ENCODE measurements at regions not wholly inside any gene's neighbourhood (a gene's known extent, or its start where the extent isn't known, plus 50 kb on each side); places are given as distances from the start of the nearest gene placed in this dataset.
"Not testable (repeated sequence)": the region's sequence is repeated elsewhere in the genome, so short reads cannot be mapped to it uniquely, and the experiment has no call there.

DNA sequence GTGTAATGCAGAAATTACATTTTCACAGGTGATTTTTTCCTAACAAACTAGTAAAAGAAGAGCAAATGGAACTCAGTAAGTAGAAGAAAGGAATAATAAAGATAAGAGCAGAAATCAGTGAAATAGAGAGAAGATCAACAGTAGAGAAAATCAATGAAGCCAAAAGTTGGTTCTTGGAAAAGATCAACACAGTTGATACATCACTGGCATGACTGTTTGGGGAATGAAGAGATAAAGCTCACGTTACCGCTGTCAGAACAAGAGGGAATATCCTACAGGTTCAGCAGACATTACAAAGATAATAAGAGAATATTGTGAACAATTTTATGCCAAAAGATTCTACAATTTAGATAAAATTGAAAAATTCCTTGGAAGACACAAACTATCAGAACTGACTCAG is 146.4 kb downstream of the ACTR3B start:
- DNase-seq, result no peak

DNA sequence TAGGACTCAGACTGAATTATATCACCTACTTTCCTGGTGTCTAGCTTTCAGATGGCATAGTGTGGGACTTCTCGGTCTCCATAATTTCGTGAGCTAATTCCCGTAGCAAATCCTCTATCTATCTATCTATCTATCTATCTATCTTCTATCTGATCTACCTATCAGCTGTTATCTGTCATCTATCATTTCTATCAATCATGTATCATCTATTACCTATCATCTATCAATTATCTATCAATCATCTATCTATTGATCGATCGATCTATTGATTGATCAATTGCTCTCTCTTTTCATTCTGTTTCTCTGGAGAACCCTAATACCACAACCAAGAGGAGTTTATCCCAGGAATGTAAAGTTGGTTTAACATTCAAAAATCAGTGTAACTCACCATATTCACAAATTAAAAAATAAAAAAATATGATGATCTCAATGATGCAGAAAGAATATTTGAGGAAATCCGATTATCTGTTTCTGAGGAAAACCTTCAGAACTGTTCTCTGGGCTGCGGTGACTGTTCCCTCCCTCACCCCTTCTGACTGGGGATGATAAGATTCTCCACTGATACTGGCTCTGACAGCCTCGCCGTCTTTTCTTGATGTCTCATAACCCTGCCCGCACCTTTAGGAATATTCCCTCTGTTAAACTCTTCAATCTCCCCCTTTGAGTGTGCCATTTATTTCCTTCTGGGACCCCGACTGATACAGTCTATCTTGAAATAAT is 147.7 kb downstream of the ACTR3B start:
- no peak for DNase-seq

DNA sequence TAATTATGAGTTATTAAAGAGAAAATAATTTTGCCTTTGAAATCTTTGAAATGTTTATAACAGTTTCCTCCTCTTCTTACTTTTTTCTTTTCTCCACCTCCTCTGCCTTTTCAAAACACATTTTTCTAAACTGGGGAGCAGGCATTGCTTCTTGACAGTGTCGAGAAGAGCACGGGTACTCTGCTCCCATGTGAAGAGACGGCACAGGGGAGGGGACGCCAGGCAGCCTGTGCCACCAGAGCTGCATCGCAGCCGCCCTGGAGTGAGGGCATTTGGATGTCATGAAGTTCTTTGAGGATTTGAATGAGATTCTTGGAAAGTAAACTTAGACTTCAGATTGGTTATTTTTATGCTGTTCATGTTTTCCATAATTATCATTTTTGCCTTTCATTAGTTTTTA is 149.7 kb downstream of the ACTR3B start:
- no peak for DNase-seq

DNA sequence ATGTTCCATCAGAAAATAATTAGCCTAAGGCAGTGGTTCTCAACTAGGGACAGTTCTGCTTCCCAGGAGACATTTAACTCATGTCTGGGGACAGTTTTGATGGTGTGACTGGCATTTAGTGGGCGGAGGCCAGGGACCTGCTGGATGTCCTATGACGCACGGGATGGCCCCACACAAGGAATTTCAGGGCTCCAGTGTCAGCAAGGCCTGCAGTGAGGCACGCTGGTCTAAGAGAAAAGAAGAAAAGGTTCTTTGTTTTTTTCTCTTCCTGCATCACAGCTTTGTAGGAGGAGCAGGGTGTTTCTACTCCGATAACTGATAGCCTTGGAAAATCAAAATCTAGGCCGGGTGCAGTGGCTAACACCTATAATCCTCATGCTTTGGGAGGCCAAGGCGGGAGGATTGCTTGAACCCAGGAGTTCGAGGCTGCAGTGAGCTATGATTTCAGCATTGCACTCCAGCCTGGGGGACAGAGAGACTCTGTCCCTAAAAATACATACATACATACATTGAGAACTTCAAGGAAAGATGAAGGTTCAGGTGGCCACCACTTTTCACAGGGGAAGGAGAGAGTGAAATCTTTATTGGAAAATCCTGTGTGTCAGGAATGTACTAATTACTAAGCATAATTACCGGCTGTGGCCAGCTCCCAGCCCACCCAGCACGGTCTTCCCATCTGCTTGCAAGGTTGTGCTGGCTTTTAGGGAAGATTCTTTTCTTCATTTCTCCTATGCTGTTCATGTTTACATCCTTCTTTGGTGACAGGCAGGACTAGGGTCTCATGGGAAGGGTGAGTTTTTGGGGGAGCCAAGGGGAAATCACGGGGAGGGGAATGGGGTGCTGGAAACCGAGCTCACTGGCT is 150.4 kb downstream of the ACTR3B start:
- DNase-seq, result no peak

DNA sequence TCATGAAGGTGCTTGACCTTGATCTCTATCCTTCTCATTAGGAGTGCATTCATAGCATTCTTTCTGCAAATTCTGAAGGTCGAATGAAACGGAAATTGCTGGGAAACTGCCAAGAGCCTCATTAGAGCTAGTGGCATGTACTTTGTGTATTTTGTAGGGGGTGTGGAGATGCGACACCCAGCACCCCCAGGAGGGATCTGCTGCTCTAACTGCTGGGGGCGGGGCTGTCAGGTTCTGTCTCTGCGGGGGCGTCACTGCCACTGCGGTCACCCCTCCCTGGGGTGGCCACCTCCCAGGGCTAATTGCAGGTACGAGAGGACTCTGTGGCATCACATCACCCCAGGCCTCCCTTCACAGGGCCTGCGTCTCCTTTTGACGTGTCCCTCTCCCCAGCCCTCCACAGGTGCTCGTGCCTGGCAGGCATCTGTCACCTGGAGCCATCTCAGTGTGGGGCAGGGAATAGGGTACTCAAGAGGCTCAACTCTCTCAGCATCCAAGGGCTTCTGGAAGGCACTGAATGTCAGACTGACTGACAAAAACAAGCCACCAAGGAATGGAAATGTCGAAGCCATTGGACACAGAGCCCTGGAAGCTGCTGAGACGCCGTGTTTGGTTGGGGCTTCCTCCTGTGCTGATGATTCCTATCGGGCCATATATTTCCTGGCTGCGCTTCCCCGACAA is 151.1 kb downstream of the ACTR3B start:
- peak; percentile 78 for DNase-seq

DNA sequence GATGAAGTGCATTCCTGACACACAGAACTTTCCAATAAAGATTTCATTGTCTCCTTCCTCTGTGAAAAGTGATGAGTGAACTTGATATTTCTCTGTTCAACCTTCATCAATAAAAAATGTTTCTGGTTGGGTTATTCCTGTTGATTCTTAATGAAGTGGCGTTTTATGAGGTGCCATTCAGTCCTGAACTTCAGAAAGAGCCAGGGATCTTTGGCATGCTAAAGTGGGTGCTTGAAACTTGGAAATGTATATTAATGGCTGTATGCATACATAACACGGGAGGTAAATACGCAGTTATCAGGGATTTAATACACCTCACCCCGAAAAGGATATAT is 151.6 kb downstream of the ACTR3B start:
- peak; percentile 31 for DNase-seq

DNA sequence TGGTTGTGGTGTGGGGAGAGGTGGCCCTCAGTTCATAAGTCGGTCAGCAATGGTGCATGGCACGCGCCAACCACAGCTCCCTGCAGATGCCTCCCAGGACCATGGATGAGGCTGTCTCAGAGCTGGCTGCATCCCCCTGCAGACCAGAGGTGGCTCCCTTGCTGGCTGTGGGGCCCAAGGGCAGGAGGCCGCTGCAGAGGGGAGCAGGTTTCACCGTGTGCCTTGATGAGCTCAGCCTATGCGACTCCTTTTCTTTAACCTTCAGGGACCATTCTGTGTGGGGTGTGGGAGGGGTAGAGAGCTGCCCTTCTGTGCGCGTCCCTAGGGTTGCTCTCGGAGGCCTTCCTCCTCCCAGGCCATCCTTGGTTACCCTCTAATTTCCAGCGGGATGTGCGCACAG is 152.4 kb downstream of the ACTR3B start:
- DNase-seq, result no peak

DNA sequence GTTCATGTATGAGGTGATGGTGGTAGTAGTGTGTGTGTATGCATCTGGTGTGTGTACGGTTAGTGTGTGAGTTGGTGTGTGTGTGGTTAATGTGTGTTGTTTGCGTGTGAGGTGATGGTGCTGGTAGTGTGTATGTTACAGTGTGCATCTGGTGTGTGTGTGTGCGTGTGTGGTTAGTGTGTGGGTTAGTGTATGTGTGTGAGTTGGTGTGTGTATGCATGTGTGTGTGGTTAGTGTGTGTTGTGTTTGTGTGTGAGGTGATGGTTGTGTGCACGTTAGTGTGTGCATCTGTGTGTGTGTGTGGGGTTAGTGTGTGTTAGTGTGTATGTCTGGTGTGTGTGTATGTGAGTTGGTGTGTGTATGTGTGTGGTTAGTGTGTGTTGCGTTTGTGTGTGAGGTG is 153.0 kb downstream of the ACTR3B start:
- DNase-seq, result no peak

DNA sequence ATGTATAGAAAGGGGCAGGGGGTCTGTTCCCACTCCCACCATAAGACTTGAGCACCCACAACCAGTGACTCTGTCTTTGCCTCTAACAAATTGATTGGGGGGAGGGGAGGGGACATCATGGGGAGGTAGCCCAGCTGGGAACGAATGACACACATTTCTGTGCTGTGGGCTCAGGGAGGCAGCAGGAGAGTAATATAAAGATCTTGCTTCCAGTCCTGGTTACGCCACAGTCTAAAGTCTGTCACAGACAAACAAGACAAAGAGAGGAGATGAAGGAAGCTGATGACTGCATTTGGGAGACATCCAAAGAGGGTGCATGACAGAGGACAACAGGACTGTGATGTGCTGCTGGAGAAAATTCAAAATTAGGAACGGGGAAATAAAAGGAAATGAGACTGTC is 153.9 kb downstream of the ACTR3B start:
- no peak for DNase-seq

DNA sequence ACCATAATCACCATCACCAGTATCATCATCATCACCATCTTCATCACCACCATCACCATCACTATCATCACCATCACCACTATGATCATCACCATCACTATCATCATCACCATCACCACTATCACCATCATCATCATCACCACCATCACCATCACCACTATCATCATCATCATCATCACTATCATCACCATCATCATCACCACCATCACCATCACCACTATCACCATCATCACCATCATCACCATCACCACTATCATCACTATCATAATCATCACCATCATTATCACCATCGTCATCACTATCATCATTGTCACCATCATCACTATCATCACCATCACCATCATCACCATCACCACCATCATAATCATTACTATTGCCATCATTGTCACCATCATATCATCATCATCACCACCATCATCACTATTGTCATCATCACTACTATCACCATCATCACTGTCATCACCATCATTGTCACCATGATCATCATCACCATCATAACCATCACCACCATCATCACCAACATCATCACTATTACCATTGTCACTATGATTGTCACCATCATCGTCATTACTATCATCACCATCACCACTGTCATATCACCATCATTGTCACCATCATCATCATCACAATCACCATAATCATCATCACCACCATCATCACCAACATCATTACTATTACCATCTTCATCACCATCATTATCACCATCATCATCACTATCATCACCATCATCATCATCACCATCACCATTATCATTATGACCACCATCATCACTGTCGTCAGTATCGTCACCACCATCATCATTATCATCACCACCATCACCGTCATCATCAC is 154.7 kb downstream of the ACTR3B start:
- no peak for DNase-seq

DNA sequence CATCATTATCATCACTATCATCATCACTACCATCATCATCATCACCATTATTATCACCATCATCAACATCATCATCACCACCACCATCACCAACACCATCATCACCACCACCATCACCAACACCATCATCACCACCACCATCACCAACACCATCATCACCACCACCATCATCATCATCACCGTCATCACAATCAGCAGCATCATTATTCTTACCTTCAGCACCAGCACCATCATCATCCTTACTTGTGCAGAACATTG is 155.2 kb downstream of the ACTR3B start:
- not testable (repeated sequence) for DNase-seq

DNA sequence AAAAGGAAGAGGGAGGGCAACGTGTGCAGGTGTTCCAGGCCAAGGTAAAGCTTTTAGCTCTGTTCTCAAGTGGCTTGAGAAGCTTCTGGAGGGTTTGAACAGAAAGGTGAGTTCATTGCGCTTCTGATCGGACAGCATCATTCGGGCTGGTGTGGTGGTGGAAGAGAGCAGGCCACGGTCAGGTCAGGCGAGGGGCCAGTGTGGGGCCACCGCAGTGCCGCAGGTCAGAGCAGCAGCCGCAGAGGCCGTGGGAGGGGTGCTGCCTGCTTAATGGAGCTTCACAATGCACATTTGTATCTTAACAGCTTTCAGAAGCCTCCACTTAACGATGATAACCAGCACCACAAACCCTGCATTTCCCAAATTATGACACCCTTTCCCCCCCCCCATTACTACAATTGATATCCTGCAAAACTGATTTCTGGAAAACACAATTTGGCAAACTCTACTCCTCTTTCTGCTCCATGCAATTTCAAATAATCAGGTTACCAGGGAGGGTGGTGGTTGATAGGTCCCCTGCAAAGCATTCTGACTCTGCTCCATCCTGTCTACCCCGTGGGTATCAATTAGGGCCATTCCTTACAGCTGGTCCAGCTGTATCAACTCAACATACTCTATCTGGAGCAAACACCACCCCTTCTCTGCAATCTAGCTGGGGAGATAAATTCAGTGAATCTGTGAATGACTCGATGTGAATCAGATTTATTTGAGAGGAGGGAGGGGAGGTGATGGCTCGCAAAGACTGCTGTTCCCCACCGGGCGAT is 162.9 kb downstream of the ACTR3B start:
- DNase-seq, result no peak

DNA sequence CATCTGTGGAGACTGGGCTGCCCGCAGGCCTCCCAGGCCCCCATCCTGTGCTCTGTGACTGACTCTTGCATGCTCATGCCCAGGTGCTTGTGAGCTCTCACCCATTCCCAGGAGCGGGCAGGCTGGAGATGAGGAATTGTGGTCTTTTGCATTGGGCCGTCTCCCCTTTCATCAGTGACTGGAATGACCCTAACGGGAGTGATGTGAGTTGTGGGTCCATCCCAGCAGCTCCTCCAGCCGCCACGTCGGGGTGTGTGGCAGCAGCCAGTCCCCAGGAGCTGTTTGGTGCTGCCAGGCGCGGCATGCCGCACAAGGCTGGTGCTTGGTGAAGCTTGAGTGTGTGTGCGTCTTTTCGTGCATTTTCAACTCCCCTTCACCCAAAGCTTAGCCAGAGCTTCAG is 164.2 kb downstream of the ACTR3B start:
- no peak for DNase-seq

DNA sequence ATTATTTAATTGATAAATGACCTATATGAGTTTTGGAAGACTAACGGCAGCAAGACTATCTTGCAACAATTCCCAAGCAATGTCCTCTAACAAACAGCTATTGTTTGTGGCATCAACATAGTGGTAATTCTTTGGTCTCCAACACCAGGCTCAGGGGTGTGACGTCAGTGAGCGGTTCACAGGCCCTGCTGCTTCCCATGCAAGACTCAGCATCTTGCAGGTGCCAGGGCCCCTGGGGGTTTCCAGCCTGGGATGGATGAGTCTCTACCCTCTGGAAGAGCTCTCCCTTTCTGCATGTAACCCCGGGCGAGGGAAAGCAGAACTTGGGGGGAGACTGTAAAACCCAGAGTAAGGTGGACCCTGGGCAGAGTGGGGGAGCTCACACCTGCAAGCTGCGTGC is 164.7 kb downstream of the ACTR3B start:
- DNase-seq, result no peak

DNA sequence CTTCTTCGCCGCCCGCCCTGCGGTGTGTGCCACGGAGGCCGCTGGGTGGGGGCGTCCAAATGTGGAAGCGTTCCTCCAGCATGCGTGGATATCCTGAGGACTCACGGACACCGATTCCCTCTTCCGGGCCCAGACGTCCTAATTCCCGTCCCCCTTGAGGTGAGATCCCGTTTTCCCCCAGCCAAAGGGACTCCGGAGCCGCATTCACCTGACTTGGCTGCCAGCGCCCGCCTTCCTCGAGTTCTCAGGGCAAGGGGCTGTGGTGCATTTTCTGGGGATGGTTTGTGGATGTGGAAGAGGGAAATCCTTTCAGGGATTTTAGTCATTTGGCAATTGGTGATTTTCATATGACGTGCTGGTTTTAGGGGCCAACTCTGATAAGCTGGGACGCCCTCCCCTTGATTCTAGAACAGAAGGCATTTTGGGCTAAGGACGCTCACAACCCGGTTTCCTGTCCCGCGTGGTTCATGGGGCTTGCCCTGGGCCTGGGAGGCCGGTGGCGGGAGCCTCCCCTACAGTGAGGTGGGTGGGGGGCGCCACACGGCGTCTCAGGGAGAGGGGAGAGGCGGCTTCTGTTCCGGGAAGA is 165.4 kb downstream of the ACTR3B start:
- no peak for DNase-seq

DNA sequence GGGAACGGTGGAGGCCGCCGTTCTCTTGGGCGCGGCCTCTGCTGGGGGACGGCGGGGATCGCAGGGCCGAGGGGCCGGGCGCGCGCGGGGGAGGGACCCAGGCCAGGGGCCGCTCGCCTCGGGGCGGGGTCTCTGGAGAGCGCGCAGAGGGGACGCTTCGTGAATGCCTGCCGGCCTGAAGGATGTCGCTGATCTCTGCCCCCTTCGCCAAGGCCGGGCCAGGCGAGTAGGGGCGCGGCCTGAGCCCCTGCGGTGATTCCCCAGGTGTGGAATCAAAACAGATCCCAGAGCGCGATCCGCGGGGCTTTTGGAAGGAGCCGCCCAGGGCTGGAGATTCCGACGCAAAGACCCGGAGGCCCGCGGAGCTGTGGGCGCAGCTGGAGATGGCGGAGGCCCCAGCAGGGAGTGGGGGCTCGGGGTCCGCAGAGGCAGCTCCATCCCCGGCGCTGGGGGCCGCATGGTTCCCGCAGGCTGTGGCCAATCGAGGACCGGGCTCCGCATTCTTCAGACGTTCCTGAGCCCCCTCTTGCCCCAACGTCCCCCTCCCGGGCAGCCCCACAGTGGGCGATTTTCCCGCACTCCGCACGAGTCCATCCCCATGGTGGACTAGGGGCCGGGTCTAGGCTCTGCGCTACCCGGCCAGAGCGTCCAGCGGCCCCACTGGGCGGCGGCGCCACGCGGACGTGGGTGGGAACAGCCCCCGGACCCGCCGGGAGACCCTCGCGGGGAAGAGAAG is 166.0 kb downstream of the ACTR3B start:
- no peak for DNase-seq

DNA sequence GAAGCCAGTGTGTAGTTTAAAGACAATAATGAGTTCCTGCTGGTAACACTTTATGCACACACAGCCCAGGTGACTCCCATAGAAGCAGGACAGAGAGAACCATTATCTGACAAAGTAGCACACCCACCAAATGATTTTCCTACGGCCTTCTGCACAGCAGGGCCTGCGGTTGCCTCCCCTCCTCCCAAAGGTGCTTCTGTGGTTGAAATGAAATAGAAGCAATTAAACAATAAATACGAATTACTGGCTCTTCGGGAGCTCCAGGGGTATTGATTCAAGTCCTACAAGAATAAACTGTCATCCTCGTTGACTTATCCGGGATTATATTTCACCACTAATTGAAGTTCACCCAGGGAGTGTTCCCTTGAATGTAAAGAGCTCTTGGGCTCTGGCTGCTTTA is 172.1 kb downstream of the ACTR3B start:
- peak; percentile 78 for DNase-seq

DNA sequence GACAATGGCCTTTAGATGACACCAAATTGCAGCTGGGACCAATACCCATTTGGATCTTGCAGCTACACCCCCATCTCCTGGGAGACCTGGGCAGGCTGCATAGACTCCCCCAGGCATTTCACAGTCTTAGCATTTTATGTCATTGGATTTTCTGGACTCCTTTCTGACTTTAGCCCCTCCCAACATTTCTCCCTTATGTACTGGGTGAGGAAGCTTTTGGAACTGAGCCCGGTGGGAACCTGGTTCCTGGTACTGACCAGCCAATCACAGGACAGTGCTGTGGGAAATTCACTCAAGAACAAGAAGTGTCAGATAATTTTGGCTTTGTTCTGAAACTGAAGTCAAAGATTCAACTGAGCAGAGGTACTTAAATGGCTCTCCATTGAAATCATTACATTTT is 177.7 kb downstream of the ACTR3B start:
- peak; percentile 11 for DNase-seq

DNA sequence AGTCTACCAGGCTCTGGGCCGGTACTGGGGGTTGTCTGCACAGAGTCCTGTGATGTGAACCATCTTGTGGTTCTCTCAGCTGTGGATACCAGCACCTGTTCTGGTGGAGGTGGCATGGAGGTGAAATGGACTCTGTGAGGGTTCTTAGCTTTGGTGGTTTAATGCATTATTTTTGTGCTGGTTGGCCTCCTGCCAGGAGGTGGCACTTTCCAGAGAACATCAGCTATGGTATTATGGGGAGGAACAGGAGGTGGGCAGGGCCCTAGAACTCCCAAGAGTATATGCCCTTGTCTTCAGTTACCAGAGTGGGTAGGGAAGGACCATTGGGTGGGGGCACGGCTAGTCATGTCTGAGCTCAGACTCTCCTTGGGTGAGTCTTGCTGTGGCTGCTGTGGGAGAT is 187.1 kb downstream of the ACTR3B start:
- DNase-seq, result not testable (repeated sequence)

DNA sequence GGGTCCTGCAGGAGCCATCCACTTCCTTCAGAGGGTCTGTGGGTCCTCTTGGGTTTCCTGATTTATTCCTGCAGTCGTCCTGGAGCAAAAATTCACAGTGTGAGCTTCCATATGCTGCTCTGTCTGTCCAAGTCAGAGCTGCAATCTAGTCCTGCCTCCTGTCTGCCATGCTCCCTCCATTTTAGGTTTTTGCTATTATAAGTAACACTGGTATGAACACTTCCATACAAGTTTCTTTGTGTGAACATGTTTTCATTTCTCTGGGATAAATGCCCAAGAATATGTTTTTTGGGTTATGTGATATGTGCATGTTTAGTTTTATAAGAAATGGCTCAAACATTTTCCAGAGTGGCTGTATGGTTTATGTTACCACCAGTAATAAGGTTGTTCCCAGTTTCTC is 188.1 kb downstream of the ACTR3B start:
- no peak for DNase-seq

DNA sequence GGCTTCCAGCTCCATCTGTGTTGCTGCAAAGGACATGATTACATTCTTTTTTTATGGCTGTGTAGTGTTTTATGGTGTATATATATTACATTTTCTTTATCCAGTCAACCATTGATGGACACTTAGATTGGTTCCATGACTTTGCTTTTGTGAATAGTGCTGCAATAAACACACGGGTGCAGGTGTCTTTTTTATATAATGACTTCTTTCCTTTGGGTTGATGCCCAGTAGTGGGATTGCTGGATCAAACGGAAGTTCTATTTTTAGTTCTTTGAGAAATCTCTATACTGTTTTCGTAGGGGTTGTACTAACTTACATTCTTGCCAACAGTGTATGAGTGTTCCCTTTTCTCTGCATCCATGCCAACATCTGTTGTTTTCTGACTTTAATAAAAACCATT is 189.7 kb downstream of the ACTR3B start:
- DNase-seq, result peak; percentile 23

DNA sequence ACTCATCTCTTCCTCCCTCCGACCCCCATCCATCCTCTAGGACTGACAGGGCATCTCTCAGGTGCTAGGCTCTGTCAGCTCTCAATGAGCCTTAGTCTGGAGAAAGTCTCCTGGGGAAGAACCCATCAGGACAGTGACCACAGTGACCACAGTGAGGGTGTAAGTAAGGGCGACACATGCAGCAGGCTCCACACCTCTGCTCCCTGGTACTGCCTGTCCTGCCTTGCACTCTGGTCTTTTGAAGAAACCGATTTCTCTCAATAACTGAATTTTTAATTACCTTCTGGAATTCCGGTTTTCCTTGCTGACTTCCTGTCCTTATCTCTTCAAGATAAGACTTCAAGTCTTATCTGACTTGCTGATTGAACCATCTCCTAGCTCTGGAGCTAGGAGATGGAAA is 190.2 kb downstream of the ACTR3B start:
- DNase-seq, result no peak

Data from NCI-H1105 treated with DMSO at 0.1 percent for 48 hours (cell line).